ENCODE measurements at regions not wholly inside any gene's neighbourhood (a gene's known extent, or its start where the extent isn't known, plus 50 kb on each side); places are given as distances from the start of the nearest gene placed in this dataset.

DNA sequence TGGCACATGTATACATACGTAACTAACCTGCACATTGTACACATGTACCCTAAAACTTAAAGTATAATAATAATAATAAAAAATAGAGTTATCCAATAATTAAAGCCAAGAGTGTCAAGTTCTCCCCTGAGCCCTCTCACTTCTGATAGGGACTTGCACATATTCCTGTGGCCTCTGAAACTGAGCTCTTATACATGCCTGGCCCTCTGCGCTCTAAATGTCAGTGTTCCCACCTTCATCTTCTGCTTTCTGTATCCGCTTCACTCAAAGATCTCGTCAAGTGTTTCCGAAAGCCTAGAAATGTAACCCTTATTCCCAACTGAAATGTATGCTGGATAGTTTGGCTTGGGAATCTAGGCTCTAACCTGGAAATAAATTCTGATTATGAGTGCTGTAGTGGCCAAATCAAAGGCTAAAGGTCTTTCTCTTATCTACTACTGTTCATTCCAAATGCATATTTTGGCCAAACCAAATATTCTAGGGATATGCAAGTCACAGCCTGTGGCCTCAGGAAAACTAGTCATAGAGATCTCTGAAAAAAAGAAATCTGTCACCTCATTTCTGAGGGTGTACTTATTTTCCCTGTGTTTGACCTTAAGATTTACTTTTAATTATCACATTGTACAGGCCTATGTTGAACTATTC, 99.5 kb upstream of the LYPLAL1 start:
- no peaks in the 10 kb centered on the region for H3K9me1 ChIP-seq (ENCODE audit: control insufficient read depth, insufficient read depth, low read length)
- H3K36me3 ChIP-seq (ENCODE audit: control insufficient read depth, insufficient read depth, low read length) = no peaks in the 10 kb centered on the region
- H3K27me3 ChIP-seq (ENCODE audit: control insufficient read depth in 2 of 2, insufficient read depth in 2 of 2, low read length in 2 of 2) = no peaks in the 10 kb centered on the region
- H2AFZ ChIP-seq (ENCODE audit: low read depth, low read length) = no peak overlapping the region
- H3K4me3 ChIP-seq = no peak overlapping the region
- no peak overlapping the region for H3K27ac ChIP-seq (ENCODE audit: extremely low read depth, low read depth, low read length)
- POLR2A ChIA-PET = no interaction called here
- H3K79me2 ChIP-seq (ENCODE audit: control insufficient read depth, insufficient read depth, low read length) = no peaks in the 10 kb centered on the region
- no peak for ATAC-seq
- CTCF ChIA-PET (ENCODE audit: low intra/inter-chr PET ratio) = no interaction called here
- FAIRE-seq = no peak
- in situ Hi-C loops (cut with MboI) = no loop called here
- BruUV-seq (replicated peaks) = no TSS peak
- peaks cover under 1% of the 10 kb centered on the region; the same call in 1 of the 2 replicates for H3K9me3 ChIP-seq (replicated peaks; ENCODE audit: control insufficient read depth, insufficient read depth, low read depth, low read length)
- no peak overlapping the region for H3K4me2 ChIP-seq (ENCODE audit: insufficient read depth, low read length)
- H3K4me1 ChIP-seq (replicated peaks in 1 of 2; ENCODE audit: control insufficient read depth in 2 of 2, insufficient read depth in 2 of 2, low read length in 2 of 2) = no peaks in the 10 kb centered on the region
- DNase-seq (ENCODE audit: extremely low read depth in 1 of 4, low spot score in 3 of 4) = no peak
- no peak overlapping the region for H3K9ac ChIP-seq (ENCODE audit: insufficient read depth in 1 of 2, low read depth in 2 of 2, low read length in 2 of 2)
- intact Hi-C loops (cut with micrococcal nuclease) = no loop called here
- H4K20me1 ChIP-seq (replicated peaks; ENCODE audit: control insufficient read depth, insufficient read depth, low read length) = no peaks in the 10 kb centered on the region
- 38% methylated on average over 5 of the region's 5 CpGs for WGBS (ENCODE audit: insufficient coverage, low coverage, missing lambda C conversion rate)
- TF ChIP-seq SAP30 (IDR thresholded peaks at IDR 0.05; ENCODE audit: borderline replicate concordance, insufficient read depth, low read depth, low read length, poor library complexity, severe bottlenecking) (no peak), NFE2 (IDR thresholded peaks at IDR 0.05; ENCODE audit: low read depth) (no peak), CBX2 (IDR thresholded peaks at IDR 0.05; ENCODE audit: insufficient read depth, low read length, poor library complexity, severe bottlenecking) (no peak), PHB2 (IDR thresholded peaks at IDR 0.05; ENCODE audit: low read depth) (no peak), TCF7L2 (IDR thresholded peaks at IDR 0.05; ENCODE audit: low read depth, low read length) (no peak), KLF16 (IDR thresholded peaks at IDR 0.05) (no peak), ARNT (IDR thresholded peaks at IDR 0.05) (no peak), ZFPM2 (CRISPR knock-in tag; IDR thresholded peaks at IDR 0.05) (no peak), RBM25 (IDR thresholded peaks at IDR 0.05; ENCODE audit: low read depth, low read length, severe bottlenecking) (no peak), NONO (IDR thresholded peaks at IDR 0.05; ENCODE audit: low read depth in 2 of 2, low read length in 1 of 2) (no peak), SLC30A9 (CRISPR knock-in tag; IDR thresholded peaks at IDR 0.05) (no peak), KDM4B (IDR thresholded peaks at IDR 0.05; ENCODE audit: borderline replicate concordance in 2 of 2, low read depth in 1 of 2) (no peak), ZBTB43 (CRISPR knock-in tag; IDR thresholded peaks at IDR 0.05) (no peak), CBX8 (IDR thresholded peaks at IDR 0.05; ENCODE audit: borderline replicate concordance, extremely low read depth, low read depth, low read length, poor library complexity, severe bottlenecking) (no peak), ZKSCAN8 (CRISPR knock-in tag; IDR thresholded peaks at IDR 0.05) (no peak), CEBPZ (IDR thresholded peaks at IDR 0.05; ENCODE audit: borderline replicate concordance, low read depth, low read length) (no peak)
- TF ChIP-seq, protein P1, sequence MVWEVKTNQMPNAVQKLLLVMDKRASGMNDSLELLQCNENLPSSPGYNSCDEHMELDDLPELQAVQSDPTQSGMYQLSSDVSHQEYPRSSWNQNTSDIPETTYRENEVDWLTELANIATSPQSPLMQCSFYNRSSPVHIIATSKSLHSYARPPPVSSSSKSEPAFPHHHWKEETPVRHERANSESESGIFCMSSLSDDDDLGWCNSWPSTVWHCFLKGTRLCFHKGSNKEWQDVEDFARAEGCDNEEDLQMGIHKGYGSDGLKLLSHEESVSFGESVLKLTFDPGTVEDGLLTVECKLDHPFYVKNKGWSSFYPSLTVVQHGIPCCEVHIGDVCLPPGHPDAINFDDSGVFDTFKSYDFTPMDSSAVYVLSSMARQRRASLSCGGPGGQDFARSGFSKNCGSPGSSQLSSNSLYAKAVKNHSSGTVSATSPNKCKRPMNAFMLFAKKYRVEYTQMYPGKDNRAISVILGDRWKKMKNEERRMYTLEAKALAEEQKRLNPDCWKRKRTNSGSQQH (CRISPR knock-in tag; IDR thresholded peaks at IDR 0.05) = no peak
